ENCODE measurements at regions not wholly inside any gene's neighbourhood (a gene's known extent, or its start where the extent isn't known, plus 50 kb on each side); places are given as distances from the start of the nearest gene placed in this dataset.
"Not testable (repeated sequence)": the region's sequence is repeated elsewhere in the genome, so short reads cannot be mapped to it uniquely, and the experiment has no call there.

- no peak for DNase-seq
These were observed 110.0 kb downstream of the ENC1 start for GRCh38 chr5:74530326-74531050.

DNA sequence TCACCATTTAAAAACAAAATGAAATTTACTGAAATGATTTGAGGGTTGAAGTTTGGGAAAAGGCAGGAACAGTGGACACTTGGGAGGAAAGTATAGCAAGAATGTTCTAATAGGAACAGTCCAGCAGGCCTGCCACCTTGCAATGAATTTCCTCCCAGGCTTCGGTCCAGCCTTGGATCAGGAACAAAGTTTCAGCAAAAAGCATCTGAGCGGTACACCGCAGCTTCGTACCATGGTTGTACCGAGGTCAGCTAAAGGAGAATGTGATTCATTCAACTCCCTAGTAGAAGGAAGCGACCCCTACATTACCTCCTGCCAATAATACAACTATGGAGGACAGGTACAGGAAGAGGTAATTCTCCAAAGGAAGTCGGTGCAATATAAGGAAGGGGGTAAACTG, 111.4 kb downstream of the ENC1 start:
- no peak for DNase-seq

DNA sequence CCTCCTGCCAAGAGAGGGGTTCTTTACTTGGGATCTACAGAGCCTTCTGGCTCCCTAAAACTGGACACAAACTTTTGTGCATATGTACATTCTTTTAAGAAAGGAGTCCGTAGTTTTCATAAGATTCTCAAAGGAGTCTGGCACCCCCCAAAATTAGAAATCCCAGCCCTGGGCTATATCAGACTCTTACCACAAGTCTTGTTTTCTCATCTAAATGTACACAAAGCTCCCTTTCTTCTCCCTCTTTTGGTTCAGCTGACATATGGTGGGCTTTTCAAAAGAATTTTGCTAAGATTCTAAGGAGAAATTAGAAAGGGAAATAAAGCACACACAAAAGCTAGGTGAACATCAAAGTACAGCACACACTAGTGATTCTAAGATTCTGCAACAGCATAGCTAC, 114.4 kb downstream of the ENC1 start:
- DNase-seq, result no peak

DNA sequence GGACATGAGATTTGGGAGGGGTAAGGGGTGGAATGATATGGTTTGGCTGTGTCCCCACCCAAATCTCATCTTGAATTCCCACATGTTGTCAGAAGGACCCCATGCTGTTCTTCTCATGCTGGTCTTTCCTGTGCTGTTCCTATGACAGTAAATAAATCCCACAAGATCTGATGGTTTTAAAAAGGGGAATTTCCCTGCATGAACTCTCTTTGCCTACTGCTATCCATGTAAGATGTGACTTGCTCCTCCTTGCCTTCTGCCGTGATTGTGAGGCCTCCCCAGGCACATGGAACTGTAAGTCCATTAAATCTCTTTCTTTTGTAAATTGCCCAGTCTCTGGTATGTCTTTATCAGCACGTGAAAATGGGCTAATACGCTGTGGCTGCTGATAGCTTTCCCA, 115.8 kb downstream of the ENC1 start:
- not testable (repeated sequence) for DNase-seq

GRCh38 chr5:74523698-74524097, 116.8 kb downstream of the ENC1 start:
- DNase-seq, result not testable (repeated sequence)

- DNase-seq, result not testable (repeated sequence)
These were observed 117.7 kb downstream of the ENC1 start for GRCh38 chr5:74522838-74523237.

DNA sequence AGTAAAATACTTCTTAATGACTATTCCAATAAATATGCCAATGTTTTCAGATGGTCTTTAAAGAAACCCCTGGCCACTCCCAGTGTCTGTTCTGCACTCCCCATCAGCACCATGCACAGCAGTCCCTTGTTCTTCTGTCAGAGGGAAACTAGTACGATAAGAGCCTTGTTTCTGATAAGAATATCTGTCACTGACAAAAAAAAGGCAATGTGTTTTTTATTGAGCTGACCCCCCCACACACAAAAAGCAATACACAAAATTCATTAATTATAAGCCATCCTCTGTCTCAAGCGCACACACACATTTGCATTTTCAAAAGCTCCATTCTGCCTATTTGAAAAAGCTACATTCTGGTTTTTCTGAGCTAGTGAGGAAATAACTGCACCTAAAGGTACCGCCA, 119.1 kb downstream of the ENC1 start:
- DNase-seq, result no peak

- no peak for DNase-seq
These were observed 120.8 kb downstream of the ENC1 start for GRCh38 chr5:74519679-74520078.

DNA sequence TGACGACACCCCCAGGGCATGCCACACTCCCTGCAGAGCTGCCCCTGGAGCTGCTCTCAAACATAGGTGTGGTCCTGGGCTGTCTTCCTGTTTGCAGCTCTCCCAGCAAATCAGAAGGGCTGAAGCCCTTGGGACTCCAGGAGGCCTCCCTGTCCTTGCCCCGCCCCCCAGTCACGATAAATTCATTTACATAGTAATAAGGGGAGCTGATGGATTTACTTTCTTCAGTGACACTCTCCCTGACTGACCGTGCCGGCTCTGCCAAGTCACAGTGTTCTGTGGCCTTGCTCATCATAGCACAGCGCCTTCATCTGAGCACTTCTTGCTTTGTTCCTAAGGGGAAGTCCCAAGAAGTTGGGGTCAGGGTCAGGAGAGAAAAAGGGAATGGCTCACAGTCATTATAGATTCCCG, 121.4 kb downstream of the ENC1 start:
- no peak for DNase-seq

- no peak for DNase-seq
These were observed 122.8 kb downstream of the ENC1 start for GRCh38 chr5:74517700-74518099.

DNA sequence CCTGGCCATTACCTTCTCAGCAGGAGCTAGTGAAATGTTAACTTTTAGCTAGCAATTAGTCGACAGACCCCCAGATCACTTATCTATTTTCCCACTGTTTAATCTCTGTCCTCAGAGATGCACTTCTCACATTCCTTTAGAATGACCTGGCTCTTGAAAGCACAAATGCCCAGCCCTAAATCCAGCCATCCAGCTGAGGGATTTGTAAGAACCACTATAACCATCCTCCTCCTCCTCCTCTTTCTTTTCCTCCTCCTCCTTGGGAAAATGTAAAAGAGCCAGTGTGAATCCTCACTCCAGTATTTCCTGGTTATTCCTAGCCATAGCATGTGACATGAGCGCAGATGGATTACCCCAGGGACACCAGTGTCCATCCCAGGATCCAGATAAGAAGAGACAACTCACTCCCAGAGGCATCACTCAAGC, 124.3 kb downstream of the ENC1 start:
- DNase-seq, result no peak

GRCh38 chr5:74514888-74515551, 125.5 kb downstream of the ENC1 start:
- no peak for DNase-seq

DNA sequence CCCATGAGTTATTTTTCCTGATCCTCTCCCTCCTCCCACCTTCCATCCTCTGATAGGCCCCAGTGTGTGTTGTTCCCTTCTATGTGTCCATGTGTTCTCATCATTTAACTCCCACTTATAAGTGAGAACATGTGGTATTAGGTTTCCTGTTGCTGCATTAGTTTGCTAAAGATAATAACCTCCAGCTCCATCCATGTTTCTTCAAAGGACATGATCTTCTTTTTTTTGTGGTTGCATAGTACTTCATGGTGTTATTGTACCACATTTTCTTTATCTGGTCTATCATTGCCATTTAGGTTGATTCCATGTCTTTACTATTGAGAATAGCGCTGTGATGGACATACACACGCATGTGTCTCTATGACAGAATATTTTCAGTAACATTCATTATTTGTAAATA, 128.8 kb downstream of the ENC1 start:
- not testable (repeated sequence) for DNase-seq

DNA sequence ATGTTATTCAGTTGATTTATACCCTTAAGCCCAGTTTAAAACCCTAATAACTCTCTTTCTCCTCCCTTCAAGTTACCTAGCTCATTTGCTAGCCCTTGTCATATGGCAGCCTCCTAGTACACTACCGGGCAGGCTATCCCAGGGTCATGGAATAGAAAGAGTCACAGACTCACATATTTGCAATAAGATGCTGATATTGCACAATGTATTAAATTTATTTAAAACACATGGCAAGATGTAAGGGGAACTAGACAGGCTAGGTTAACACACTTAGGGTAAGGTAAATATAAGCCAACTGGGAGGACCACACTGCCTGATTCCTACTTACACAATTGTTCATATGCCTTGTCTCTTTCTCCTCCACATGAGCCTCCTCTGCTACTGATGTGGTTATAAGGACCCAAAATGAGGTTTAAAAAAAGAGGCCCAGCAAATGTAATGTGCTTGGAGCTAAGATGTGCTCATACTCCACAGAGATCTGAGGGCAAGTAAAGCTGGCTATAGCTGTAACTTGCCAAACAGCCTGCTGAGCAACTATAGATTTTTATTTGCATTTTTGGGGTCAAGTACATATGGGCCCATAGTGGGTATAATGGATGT, 130.0 kb downstream of the ENC1 start:
- DNase-seq, result no peak

- DNase-seq, result no peak
These were observed 133.0 kb downstream of the ENC1 start for GRCh38 chr5:74507370-74508005.

DNA sequence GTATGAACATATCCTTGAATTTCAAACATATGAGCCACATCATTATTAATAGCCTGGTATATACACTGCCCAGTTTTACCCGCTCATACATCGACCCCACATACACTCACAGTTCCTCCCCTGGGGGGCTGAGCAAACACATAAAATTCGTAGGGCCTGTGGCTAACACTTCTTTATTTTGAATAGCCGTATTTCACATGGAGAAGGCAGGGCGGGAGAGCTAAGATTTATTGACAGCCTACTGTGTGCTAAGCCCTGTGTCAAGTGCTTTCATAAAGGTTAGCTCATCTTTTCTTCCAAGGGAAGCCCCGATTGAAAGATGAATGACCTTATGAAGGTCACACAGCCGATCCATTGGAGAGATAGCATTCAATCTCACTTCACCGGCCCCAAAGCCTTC, 134.4 kb downstream of the ENC1 start:
- no peak for DNase-seq

DNA sequence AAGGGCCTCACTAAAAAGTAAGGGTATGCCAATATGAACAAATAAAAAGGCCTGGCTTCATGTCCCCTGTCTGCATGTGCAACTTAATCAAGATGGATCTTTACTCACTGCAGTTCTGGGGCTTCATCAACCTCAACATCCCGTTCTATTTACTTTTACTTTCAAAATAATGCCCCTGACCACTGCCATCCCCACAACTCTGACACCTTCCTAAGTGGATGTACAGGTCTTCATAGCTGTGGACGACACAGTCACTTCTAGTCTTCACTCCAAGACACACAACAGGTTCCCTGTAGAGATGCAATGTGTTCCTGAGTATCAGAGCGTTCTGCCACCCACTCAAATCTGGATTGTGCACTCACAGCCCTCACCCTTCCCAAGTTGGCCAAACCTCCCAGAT, 136.1 kb downstream of the ENC1 start:
- DNase-seq, result no peak

DNA sequence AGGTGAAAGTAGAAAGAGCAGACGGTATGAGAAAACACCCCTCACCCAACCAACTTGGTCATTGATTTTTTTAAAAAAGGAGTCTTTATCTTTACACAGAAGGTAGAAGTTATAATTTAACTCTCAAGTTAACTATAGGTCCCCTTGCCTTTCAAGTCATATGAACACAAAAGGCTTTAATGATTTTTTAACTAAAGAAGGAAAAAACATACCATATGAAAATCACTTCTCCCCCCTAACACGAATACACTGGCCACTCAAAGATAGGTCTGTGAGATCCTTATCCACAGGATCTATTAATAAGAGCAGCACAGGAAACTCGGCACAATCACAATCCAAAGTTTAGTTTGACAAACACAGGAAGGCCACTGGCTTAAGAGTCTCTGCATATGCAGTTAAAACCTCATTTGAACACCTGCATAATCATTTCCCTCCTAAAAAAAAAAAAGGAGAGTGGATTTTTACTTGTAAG, 138.0 kb downstream of the ENC1 start:
- no peak for DNase-seq

DNA sequence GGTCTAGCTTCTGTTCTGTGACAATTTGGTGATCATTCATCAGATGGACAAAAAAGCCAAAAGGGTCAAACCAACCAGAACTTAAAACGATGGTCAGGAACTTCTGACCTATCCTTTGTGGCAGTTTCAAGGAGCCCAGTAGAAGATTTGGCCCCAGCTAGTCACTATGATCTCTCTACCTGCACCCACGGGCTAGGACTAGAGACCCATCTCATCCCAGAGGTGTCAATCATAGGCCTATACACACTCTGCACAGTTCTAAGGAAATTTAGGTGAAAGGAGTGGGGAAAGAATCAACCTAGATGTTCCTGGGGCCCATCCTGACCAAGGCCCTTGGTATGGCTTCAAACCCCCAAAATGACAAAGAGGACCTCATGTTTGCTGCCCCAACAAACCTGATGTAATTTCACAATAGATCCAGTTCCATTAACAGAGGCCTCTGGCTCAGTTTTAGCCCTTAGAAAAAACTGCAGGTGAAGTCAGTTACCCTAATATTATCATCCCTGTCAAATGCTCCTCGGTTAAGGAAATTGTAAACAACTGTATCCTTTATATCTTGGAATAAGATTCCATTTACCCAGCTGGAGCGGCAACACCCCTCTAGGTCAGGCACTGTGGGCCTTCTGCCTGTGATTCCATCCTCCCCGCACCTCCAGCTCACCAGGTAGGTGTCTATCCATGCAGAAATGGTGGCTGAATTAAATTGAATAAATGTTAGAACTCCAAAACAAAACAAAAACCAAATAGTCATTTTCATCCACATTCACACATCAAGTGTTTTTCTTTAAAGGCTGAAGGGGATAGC, 138.7 kb downstream of the ENC1 start:
- DNase-seq, result no peak

DNA sequence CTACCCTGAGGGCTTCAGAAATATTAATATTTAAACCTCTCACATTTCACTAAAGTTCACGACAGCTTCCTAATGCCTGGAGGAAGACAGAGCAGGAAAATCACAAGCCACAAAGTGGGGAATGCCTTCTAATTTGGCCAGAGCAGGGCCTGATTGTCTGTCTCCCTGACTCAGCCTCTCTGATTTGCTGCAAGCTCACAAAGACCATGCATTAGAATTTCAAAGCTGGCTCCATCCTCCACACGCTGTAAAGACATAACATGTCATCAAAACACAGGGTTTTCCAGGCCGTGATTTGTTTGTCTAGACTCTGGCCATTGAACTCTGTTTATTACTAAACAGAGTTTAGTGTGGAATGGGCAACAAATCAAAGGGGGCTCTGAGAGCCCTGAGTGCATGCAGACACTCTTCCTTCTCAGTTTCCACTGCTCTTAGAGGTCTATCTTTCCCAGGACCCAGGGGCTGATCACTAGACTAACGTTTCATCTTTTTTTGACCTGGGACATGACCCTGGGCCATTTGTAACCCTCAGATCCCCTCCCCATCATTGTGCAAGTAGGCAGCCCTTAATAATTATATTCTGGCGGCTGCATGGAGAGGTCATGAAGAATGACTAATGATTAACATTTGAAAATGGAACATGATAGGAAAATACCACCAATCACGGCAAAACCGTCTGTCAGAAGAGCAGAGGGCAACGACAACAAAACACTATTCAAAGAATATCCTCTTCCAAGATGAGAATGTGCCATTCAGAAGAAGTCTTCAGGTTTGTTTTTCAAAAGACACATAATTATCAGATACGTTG, 140.2 kb downstream of the ENC1 start:
- DNase-seq, result no peak

GRCh38 chr5:74499256-74500050, 141.1 kb downstream of the ENC1 start:
- no peak for DNase-seq

Data from SW 1271 (cell line).